Stimulated activated CD4-positive, alpha-beta T cell treated with anti-CD3 and anti-CD28 coated beads, Interleukin-1b, Interleukin-23, amount 100 ng/mL, for 24 hours (primary cell): ENCODE measurements at regions not wholly inside any gene's neighbourhood (a gene's known extent, or its start where the extent isn't known, plus 50 kb on each side); places are given as distances from the start of the nearest gene placed in this dataset.

Experiments
- DNase-seq, 4 experiments: peaks; one replicate each; pipeline ENCODE4 v3.0.0-alpha.2; 2020; ENCODE audit warnings: low read depth in 4 of 4, low spot score in 1 of 4

DNA sequence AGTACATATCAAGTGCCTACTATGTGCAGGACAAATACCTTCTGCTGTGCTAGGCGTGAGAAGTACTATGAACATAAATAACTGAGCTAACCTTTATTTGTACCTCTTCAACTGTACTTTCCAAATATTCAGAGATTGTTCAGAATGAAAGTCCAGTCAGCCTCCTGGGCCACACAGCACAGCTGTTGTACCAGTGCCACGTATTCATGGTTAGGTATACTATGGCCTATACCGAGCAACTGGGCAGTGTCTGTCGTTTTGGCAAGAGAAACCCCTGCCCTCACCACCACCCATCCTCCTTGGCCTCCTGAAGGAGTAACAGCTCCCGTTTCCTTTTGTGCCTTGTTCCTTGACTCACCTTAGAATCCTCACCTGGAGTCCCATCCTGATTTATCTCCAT lies 53.0 kb downstream of the RASSF10 start:
- no peak for DNase-seq

DNA sequence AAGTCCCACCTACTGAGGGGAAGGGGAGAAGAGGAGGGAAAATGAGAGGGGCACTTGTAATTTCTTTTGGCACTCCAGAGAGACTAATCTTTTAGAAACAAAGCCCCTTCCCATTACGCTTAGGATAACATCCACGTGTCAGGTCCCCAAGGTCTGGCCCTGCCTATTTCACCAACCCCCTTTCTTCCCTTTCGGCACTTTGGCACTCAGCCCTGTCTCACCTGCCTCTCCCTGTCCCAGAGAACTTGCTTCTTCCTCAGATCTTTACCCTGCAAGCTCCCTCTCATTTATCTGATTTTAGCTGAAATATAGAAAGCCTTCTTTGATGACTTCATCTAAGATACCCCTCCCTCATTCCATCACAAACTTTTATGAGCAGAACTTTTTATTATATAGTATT lies 55.5 kb downstream of the RASSF10 start:
- DNase-seq: no peak

DNA sequence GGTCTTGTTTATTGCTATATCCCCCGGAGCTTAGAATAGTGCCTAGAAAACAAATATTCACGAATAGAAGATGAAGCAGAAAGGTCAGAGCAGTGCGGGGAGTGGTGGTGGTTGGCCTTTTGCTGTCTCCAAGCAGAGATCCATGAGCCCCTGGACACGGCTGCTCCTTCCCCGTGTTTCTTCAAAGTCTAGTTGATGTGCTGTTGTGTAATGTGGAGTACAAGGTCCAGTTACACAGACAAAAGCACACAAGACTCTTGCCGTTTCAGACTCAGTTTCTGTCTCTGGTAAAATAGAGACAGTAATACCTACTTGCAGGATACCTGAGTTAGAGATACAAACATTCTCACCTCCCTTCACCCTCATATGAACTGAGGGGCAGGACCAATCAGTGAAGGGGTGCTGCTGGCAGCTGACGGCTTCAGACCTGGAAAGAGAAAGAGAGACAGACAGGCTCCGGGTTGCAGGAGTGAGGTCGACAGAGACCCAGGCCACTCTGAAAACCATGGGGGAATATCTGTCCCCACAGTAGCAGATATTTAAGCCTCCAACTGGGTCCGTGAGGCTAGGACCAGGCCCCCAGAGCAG lies 56.2 kb downstream of the RASSF10 start:
- DNase-seq: no peak

DNA sequence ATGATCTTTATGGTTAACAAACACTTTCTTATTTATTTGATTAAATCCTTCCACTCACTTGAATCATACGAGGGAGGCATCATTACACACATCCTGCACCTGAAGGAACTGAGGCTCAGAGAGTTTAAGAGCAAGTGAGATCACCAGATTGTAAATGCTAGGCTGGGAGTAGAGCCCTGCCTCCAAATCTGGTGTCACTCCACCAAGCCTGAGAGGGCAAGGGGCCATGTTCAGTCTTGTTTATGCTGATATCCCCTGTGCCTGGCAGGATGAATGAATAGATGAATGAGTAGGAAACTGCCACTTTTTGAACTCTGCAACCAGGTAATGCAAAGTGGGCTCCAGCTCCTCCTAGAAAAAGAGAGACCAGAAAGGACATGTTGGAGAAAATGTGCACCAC lies 59.1 kb downstream of the RASSF10 start:
- no peak for DNase-seq

DNA sequence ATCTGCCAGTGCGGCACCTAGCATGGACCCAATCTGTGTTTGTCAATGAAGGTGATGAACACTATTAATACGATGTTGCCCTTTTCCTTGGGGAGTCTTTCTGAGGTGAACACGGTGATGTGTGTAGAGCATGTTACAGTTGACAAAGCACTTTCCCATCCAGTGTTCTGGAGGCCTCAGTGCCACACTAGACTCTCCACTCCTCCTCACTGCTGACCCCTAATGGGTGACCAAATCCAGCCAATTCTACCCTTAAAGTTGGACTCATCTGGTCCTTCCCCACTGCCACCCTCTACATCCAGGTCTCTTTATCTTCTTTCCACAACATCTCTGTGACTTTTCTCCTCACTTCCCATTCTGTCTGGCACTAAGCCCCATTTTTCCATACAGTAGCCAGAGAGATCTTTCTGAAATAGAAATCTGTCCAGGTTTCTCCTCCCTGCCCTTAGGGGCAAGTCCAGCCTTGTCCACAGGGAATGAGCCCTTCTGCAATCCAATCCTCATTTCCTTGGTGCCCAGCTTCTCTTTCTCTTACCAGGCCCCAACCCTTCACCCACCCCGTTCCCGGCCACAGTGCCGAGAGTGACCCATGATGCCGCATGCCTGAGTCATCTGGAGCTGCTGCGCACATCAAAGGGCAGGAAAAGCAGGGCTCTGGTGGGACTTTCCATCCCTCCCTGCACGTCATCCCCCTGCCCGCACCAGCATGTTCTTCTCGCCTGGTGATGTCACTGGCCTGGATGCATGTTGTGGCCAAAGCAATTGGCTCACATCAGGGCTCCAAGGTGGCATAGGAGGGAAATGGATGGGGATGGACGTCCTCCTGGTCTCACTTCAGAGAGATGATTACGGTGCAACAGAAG lies 64.2 kb downstream of the RASSF10 start:
- DNase-seq: no peak

DNA sequence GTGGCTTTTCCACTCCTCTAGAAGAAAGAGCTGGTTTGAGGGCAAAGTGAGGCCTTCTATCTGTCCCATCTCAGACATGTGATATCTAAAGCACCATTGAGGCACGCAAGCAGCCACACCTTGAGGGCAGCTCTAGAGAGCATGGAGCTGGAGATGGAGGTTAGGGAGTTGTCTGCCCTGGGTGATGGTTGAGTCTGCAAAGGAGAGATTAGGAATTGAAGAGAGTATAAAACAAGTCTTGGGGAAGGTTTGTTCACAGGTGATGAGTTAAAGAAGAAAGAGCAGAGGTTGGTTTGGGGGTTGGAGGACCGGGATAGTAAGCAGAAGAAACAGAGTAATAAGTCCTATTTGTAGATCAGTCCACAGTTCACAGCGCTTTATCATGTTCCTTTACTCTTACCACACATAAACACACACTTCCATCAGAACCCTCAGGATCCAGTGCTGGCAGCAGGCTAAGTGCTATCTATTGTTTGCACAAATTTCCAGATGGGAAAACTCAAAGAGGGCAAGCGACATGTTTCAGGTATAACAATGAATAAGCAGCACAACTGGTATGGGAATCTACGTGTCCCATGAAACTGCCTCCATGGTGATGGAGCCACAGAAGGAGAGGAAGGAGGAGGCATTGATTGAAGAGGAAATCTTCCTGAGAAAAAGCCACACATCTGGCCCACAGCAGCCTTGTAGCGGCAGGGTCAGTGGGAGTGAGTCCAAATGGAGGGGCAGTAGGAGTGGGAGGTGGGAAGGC lies 65.8 kb downstream of the RASSF10 start:
- no peak for DNase-seq

DNA sequence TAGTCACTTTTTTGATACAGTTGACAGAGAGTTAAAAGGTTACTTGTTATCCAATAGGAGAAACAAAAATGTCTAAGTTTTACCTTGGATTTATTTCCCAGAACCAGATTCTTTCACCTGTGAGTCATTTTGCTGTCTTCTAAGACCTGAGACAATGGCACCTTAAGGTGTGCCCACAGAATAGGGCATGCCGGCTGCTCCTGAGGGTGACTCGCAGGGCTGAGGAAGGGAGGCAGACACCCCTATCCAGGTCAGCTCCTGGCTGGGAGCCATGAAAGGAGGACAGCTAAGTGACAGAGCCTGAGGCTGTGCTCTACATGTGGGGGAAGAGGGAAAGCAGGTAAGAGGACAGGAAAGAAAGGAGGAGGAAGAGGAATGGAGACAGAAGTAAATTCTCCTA lies 67.8 kb downstream of the RASSF10 start:
- no peak for DNase-seq

DNA sequence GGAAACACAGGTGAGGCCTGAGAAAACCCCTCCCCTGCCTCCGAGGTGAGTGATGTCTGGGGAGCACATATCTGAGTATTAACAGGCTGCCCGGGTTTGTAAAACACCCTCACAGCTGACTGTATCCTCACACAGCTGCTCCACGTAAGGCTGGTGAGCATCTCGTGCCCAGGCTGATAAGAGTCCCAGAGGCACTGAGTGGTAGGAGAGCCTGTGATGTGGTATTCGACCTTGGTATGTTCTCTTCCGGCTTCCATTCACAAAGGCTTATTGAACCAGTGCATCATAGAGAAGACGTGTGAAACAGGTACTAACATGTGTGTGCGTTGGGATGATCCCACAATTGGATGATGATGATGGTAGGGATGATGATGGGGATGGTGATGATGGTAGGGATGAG lies 71.7 kb downstream of the RASSF10 start:
- no peak for DNase-seq

DNA sequence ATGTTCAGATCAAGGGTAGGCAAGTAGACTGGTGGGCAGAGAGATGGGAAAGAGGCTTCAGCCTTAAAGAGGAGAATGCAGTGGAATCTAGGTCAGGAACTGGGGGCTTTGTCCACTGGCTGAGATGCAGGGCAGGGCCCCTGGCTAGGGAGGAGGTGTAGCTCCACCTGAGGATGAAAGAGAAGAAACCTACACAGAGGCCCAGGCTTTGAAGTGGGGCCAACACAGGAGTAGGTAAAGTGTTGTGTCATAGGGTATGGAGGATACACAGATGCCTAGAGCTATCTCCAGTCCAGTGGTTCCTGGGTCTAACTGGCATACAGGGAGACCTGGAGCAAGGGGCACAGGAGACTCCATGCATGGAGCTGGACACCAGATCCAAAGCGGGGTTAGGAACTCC lies 73.5 kb downstream of the RASSF10 start:
- DNase-seq: no peak

DNA sequence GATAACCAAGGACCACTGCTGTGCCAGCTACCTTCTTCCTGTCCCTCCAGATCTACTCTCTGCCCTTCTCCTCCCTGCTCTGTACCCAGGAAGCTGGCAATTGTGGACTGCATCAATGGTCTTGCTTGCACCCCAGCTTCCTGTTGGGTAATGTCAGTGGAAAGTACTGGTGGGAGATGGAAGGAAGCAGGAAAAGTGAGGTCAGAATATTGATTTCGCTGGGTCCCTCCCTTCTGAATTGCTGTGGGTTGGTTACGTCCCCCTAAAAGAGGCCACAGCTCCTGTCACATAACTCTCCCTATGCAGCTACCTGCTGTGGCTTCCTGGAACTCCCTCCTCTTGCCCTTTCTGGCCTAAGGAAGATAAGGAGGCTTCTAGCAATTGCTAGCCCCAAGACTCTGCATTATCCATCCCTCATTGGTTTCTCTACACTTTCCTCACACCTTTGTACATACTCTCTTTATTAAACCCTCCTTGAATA lies 81.2 kb downstream of the RASSF10 start:
- DNase-seq: no peak

DNA sequence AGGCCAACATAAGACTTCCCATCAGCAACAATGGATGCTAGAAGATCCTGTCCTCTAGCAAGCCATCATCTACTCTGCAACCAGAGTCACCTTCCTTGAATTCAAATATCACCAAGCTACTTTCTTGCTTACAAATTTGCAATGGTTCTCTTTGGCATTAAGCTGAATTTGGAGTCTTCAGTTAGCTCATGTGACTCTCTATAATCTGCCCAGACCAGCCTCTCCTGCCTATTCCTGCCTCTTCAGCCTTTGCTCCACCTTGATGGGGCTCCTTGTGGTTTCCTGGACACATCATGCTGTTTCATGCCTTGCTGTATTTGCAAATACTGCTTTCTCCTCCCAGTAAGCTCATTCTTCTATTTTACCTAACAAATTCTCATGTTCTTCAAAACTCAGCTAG lies 82.3 kb downstream of the RASSF10 start:
- DNase-seq: no peak

DNA sequence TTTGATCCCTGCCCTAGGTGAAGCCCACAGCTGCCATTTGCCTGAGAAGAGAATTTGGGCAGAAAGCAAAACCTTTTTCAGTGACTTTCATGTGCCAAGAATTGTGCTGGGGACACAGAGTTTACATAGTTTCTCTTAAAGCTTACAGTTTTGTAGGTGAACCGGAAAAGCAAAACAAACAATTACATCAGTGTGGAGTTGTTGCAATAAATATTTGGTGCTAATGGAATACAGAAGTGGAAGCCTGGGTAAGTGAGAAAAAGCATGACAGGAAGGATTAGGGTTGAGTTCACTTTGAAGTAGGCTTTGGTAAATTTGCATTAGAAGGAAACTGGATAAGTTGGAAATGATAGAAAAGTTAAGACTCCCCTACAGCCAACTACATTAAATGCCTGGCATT lies 82.7 kb downstream of the RASSF10 start:
- DNase-seq: no peak

DNA sequence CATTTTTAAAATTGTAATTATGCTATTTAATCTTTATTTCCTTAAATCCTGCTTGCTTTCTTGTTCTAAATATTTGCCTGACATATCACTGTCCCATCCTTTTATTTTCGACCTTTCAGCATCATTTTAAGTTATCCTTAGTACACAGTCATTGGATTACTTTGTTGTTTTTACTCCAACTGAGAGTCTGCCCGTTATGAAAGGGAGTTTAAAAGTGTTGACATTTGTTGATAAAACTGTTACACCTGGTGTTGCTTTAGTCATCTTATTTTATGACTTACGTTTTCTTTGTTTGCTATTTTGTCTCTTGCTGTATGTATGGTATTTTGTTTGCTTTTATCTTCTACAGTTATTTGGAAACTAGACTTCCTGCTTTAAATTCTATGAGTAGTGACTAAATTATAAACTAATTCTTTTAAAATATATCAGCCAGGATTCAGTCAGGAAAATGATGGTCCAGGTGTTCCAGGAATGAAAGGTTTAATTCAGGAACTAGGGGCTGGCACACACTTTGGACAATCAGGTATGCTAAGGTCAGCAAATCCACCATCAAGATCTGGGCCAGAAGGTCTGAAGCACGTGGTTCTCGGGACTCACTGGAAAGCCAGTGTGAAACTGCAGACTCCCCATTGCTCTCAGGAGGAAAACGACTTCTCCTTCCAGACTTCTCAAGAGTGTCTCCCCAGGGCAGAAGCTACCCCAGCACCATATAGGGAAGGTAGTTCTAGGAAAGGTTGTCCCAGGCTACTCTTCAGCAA lies 86.0 kb downstream of the RASSF10 start:
- DNase-seq: no peak

DNA sequence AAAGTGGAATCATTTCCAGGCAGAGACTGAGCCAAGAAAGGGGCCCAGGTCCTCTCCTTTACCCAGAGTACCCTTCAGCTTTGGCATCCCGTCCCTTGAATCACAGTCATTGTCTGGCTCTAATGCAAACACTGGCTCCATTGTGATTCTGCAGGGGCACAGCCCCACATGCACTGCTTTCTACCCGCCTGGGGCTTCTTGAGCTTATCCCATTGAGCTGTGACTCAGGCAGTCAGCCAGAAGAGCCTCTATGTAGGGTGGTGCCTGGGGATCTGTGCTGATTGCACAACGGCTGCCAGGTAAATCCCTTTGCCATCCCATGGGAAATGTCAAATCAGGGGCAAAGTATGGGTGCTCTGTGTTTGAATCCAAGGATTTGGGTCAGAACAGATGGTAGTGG lies 88.9 kb downstream of the RASSF10 start:
- no peak for DNase-seq

DNA sequence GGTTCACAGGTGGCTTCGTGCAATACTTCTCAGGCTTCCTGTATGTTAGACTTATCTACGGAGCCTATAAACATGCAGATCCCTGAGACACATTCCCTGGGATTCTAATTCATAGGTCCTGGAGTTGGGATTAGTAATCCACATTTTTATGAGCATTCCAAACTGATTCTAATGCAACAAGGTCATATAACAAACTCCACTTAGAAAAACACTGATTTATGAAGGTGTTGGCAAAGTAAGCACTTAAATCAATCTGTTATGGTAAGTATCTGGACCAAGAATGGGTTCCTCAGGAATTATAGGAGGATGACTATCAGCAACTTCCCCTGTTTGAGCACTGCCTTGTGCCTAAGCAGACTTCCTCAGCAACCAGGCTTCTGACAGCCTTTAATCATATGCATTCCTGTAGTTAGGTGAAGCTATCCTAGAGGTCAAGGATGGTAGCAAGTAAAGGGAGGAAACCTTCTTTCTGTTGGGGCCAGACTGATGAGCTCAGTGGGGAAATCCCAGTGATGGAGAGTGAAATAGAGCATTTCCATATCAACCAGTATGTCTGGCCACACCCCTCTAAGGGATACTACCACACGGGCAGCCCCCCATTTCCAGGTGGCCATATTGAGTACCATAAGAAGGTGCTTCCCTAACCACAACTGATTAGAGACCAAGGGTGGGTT lies 89.6 kb downstream of the RASSF10 start:
- no peak for DNase-seq

DNA sequence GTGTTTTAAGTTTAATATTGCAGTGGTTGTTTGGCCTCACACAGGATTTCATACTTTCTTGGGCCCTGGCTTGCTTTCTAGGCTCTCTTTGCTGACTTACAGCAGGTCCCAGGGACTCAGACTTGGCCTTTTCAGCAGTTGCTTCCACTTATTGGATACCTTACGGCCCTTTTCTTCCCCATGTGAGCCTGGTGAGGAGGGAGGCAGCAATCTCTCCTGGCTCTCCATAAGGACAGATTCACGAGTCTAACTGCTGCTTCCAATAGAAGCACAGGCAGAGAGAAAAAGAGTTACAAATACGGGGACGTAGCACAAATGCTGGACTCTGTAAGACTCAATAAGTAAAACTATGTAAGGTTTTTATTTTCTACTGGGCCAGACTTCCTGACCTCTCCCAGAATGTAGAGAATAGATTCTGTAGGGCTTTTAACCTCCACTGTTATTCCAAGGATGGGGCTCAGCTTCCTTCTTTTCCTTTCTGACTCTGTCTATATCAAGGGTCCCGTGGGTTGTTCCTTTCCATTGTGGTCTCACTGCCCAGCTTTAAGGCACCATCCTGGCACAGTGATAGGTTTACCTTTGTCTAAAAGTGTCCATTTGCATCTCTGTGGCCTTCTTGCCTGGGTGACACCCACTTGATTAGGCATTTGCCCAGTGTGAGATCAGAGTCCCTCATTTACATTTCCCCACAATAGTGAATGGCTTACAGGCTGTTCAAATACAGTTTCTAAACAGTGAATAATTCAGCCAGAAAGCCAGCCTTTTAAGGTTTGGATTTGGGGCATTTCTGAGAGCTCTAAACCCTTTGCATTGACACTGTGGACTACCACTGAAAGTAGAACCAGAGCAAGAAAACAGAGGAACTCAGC lies 92.8 kb downstream of the RASSF10 start:
- DNase-seq: no peak

DNA sequence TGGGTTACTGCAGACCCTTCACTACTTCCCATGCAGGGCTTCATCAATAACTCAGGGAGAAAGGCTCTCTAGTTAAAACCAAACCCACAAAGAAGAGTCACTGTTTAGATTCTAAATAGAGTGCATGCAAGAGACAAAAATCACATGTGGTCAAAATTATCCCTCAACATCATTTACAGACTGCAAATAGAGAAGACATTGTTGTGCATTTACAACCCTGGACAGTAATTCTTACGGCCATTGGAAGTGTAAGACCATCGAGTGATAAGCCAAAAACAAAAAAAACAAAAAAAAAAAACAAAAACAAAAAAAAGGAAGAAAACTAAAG lies 93.4 kb downstream of the RASSF10 start:
- DNase-seq: no peak

DNA sequence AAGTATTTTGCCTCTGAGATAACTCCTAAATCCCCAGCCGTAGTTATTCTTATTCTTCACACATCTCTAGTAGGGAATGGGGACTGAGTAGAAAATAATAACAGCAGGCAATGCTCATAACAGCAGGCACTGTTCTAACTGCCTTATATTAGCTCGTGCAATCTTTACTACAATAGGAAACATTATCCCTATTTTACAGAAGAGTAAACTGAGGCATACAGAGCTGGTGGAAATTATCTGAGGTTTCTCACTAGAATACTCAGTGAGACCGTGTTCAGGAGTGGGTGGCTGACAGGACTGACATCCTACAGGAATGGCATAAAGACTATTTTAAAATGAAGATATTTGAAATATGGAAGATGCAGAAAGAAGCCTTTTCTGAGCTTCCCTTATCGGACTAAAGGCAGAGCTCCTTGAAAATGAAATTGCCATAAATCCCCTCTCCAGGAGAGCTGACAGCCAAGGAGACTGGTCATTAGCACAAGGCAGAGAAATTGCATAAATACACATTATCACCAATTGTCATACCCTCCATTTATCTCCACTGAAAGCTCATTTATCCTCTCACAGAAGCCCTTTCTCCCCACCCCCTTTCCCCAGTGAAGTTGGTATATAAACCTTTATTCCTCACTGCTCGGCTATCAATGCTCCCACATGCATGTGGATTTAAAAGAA lies 93.9 kb downstream of the RASSF10 start:
- DNase-seq: no peak

DNA sequence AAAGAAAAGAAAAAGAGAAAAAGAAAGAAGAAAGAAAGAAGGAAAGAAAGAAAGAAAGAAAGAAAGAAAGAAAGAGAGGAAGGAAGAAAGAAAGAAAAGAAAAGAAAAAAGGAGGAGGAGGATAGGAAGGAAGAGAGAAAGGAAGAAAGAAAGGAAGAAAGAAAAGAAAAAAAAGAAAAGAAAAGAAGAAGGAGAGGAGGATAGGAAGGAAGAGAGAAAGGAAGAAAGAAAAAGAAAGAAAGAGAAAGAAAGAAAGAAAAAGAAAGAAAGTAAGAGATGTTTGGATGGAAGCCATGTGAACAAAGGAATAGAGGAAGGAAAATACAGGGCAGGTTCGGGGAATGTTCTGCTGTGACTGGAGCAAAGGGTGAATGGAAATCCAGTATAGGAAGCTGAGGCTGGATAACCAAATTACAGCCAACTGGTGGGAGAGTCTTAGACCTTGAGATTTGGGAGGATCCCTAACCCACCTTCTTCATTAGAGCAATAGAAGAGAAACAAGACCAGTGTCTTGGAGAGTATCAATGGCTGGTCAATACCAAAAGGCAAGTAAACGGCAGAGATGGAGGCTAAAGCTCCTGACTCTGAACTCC lies 94.9 kb downstream of the RASSF10 start:
- no peak for DNase-seq
